HUDEP-2 (cell line): ENCODE measurements at regions not wholly inside any gene's neighbourhood (a gene's known extent, or its start where the extent isn't known, plus 50 kb on each side); places are given as distances from the start of the nearest gene placed in this dataset.
A peak's percentile ranks its signal among the peaks of the same experiment; 100 is the strongest.

Experiments used
- DNase-seq, 76 experiments: peaks; one replicate each; lab custom pipeline; 2025; ENCODE audit not compliant: unreplicated experiment in 76 of 76; lab: John Stamatoyannopoulos, UW

DNA sequence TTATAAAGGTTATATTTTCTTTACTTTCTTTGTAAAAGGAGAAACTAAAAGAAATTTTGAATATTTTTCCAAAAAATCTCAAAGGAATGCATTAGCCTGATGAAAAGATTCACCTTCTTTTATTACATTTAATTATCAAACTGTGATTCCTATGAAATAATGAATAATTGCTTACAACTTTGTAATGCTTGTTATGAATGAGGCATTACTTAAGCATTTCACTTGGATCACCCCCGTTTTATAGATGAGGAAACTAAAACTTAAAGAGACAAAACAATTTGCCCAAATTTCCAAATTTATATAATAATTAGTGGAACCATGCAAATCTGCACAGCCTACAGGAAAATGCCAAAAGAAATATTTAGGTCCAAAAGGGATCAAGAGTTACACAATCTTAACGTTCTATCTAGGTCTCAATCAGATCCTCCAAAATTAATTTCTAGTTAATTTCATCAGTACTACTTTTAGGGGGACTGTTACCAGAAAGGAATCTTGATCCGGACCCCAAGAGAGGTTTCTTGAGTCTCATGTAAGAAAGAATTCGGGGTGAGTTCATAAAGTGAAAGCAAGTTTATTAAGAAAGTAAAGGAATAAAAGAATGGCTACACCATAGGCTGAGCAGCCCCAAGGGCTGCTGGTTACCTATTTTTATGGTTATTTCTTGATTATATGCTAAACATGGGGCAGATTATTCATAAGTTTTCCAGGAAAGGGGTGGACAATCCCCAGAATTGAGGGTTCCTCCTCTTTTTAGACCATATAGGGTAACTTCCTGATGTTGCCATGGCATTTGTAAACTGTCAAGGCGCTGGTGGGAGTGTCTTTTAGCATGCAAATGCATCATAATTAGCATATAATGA, 288.0 kb downstream of the ADGB start:
- no peak for DNase-seq

DNA sequence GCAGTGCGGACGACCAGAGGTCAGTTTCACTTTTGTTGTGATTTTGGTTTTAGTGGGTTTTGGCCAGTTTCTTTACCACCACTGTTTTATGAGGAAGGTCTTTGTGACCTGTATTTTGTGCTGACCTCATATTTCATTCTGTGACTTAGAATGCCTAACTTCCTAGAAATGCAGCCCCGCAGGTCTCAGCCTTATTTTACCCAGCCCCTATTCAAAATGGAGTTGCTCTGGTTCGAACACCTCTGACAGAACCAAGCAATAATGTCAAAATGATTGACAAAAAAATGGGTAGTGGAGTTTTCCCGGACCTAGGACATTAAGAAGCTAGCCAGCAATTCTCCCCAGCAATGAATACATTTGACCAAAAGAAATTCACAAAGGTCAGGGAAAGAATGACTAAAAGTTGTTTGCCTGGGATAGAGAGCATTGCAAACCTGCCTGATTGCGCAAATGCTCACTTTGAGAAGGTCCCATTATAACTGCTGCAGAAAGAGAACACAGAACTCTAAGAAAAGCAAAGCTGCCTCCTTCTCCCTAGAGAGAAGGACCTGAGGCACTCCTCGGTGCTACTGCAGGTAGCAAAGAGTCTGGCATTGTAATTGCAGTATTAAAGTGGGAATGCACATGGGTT, 288.8 kb downstream of the ADGB start:
- no peak for DNase-seq

DNA sequence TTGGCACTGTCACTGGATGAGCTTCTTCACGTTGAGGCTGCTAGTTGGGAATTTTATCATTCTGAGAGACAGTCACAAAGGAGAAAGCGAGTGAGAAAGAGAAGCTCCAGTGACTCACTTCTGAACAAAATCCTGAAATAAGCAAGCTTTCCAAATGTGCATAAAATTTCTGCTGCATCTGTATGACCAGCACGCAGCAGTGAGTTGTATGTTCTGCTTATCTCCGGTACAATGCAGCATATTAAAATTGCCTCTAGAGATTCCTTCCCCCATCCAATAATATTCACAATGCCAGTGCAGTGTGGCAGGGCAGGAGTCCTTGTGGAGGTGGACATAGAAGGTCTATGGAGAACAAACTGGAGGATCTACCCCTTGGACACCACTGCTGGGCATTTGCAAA, 290.5 kb downstream of the ADGB start:
- no peak for DNase-seq

DNA sequence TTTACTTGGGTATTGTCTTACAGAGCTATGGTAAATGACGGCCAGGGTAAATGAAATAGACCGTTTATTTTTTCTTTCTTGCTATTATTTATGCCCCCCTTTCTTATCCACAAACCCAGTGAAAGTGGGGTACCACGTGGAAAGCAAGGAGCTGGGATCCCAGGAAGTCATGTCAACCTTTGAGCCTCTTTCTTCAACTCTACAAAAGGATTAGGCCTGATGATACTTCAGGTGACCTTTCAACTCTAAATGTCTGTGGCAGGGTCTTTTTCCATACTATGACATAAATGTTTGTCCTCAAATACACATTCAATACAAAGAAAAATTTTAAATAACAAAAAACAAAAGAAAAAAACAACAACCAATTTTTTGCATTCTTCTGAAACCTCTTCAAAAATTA, 291.4 kb downstream of the ADGB start:
- DNase-seq: no peak

DNA sequence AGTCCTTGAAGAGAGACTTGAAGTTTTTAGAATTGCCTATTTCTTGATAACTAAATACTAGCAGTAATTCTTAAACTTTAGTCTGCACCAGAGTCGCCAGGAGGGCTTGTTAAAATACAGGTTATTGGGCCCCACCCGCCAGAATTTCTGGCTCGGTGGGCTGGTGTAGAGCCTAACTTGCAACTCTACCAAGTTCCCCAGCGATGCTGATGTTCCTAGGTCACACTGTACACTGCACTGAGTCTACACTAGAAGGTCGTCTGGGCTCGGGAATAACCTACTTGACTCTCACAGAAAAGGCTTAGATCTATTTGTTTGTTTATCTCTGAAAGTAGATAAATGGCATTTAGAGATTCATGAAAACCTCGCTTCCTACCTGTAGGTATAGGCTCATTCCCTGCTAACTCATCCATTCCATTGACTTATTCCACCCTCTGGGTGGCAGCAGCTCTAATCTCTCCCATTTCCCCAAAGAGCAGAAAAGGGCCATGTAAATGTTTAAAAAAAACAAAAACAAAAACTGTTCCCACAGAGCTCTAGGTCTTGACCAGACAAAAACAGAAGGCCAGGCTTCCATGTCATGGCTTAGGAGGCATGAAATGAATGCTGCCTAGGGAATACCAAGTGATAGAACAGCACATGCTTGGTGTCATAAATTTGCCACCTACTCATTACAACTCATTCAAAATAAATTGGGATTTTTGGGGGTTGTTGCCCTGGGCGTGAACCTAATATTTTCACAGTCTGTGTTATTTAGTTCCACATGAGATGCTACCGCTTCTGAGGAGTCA, 292.1 kb downstream of the ADGB start:
- no peak for DNase-seq

DNA sequence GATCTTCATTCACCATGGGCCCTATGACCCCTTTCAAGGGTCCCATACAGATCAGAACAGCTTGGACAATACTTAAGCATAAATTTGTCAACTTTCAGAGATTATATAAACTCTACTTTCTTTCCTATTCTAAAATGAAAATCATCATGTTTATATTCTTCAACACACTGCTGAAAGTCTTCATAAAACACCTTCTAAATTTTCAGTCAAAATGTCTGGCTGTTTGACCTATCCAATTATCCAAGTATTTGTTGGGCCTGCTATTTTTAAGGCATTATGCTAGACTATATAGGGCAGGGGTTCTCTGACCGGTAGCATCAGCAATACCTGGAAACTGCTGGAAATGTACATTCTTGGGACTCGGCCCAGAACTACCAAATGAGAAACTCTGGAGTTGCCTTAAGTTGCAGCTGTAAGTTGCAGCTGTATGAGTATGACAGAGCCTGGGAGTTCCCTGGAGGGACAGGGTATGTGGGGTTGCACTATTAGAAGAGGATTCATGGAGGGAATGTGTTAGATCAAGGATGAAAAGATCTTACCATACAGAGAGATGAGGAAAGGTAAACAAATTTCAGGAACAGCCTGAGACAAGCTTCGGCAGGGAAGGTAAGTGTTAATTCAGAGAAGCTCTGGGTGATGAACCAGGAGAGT, 293.0 kb downstream of the ADGB start:
- DNase-seq: no peak

DNA sequence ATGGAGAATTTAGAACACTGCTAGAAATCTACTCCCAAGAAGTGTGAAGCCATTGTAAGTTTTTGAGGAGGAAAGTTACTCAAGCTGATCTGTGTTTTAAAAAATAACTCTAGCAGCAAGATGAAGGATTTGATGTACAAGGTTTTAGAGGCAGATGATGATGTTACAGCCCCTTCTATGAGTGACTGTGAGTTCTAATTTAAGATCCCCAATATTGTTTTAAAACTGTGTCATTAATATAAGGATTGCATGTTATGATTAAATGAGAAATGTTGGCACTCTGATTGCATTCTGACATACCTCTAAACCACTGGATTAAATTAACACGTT, 293.5 kb downstream of the ADGB start:
- no peak for DNase-seq

DNA sequence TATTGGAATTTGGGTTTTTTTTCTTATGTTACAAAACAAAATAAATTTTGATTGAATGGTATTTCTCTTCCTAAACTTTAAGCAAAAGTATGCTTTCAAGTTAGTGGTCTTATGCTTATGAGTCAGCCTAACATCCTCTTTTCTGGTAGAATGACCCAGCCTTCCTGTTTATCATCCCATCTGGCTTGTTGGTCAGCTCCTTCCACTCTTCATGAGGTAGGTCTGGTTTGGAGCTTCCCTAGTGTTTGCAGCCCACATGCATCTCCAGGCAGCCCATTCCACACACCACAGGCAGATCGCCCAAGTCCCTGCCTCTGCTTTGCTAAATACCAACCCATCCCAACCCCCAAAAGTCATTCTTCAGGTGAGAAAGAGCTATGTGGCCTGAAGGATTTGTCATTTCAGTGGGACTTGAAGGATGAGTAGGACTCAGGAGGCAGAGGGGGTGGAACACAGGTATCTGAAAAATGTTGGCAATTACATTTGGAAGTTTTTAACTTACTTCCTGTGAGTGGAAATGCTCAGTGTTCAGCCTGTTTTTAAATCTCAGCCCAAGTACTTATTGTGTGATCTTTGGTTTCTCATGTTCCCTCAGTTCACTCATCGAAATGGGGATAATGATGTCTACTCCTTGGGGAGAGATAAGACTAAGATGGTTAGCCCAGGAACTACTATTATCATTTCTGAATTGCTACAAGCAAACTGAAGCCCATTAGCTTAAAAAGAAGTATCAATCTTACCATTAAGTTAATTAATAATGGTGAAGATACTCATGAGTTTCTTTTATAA, 294.0 kb downstream of the ADGB start:
- peak in 11 of 76 experiments; percentile 12 to 56 (median 22) for DNase-seq

DNA sequence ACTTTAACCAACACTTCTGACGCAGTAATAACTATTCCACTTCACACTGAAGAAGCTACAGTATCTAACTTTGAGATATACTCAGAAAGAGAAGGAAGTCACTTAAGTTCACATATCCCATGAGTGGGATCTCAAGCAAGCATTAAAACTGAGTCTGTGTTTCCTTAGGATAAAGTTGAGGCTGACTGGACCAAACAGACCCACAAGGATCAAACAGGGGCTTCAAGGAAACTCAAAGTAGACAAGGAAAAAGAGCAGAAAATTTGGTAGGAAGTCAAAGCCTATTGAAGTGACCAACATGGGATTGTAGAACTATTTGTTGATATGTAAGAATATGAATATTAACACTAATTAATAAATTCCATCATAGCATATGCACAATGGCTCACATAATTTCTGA, 294.9 kb downstream of the ADGB start:
- no peak for DNase-seq

DNA sequence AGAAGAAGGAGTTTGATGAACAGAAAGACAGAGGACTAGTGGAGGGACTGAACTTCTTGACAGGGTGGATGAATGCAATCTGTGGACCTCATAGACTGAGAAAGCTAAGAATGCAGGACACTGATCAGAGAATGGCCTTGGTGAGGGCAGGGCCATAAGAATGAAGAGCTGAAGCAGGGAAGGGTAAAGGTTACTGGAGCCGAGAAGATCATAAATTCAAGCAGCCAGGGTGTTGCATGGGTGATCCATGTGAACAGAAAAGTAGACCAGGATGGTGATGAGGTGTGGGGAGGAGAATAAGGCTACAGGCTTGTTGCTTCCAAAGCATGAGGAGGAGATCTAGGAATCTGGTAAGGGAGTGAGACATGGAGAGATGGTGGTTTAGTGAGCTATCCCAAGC, 295.9 kb downstream of the ADGB start:
- no peak for DNase-seq

DNA sequence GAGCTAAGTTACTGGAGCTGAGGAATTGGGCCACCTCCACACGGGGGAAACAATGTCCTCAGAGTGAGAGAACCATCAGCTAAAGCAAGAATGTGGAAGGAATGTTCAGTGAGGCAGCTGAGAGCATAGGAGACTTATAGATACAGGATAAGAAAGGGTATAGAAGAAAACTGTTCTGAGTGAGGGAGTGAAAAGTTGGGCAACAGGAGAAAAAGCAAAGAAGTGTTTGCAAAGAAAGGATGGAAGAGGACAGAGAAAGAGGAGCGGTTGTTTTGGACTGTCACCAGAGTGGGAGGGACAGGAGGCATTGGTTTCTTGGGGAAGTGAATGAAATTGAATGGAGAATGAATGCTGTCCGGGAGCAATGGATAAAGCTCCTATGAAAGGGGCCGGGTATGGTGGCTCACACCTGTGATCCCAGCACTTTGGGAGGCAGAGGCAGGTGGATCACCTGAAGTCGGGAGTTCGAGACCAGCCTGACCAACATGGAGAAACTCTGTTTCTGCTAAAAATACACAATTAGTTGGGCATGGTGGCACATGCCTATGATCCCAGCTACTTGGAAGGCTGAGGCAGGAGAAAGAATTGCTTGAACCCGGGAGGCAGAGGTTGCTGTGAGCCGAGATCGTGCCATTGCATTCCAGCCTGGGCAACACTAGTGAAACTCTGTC, 296.5 kb downstream of the ADGB start:
- DNase-seq: no peak

DNA sequence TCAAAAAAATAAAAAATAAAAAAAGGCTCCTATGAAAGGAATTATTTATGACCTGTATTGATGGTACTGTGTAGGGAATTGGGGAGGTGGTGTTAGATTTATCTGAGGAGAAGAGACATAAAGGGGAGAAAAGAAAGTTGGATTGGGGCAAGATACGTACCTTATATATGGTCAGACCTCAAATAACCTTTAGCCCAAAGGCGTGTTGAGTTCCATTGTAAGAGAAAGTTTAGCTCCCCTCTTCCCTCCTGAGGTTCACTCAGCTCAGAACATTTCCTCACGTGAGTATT, 296.9 kb downstream of the ADGB start:
- no peak for DNase-seq

DNA sequence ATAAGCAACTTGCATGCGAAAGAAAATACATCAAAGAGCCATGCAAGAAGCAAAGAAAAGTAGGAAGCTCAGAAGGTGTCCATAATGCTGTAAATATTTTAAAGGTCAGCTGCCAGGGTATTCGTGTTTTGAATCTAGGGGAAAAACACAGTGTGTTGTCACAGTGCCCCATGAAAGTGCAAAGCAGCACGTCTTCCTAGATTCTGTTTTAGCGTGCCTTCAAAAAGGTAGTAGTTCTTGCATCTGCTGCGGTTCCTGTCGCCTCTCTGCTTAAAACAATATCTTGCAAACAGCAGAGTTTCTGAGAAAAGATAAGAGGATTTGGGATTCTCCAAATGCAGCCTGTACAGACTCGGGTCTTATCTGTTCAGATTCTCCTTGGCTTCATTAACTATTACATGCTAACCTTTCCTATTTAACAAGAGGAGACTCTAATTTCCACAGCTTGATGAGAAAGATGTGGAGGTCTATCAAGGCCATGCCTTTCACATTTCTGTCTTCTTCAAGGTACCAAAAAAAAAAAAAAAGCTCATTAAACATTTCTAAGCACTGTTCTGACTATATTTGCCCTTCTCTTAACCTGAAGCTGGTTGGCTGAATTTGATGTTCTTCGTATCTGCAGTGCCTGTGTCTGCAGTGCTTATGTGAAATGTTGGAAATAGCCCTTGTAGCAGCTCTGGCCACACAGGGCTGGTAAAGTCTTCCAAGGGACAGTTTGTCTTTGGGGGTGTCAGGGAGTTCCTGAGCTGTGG, 297.5 kb downstream of the ADGB start:
- peak in 3 of 76 experiments; percentile 14 to 38 (median 35) for DNase-seq

DNA sequence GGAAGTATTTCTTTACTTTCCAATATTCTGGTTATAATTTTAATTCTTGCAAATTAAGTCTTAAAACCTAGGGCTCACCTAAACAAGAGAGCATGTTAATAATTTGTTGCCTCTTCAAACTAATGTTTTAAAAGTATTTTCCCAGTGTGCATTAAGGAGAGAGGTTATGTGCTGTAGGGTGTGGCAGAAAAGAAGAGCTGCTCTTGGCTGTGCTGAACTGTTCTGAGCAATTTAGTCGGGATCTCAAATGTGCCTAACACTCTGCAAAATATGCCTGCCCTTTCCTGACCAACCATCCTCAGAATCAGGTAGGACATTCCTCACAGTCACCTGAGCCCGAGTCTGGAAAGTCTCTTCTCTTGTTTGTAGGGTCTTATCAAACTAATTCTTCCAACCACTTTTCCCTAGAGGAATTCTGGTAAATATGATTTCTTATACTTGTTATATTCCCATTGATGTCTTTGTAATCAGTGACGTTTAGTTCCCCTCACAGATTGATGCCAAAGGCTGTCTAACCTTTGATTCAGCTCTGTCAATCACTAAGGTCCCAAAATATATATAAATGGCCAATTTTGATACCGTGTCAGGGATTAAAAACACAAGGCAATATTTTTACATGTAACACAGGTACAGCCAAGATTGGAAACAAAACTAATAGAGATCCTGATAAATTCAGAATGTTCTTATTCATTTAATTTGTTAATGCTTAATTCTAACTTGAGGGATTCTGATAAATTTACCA, 298.4 kb downstream of the ADGB start:
- DNase-seq: peak in 3 of 76 experiments; percentile 25 to 49 (median 27)

DNA sequence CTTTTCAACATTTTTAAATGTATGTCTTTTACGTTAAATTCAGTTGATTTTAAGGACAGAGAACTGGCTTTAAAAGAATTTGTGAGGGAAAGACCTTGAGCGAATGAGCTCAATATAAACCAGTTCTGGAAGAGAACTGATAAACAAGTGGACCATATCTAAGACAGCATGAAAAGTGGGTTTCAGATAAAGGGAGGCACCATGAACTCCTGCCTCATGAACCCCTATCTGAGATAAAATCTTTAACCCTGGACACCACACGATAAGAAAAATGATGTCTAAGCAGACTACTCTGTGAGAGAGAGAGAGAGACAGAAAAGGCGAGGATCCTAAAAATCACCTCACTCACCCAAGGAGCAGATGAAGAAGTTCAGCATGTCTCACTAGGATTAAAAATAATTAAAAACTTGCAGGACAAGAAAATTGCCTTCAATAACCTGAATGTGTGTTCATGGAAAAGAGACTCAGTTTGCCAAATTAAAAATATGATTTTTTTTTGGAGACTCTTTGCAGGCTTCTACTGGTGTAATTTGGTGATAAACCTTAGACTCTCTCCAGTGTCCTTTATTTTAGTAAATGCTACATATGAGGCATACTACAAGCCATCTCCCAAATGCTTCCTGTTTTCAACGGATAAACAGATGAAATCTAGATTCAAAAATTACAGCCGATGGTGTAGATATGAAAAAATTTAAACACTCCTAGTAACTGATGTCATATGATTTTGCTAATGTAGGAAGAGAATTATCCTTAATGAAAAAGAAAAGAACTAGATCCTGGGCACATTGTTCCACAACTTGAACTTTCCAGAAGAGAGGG, 299.5 kb downstream of the ADGB start:
- DNase-seq: peak in 35 of 76 experiments; percentile 23 to 82 (median 53)

DNA sequence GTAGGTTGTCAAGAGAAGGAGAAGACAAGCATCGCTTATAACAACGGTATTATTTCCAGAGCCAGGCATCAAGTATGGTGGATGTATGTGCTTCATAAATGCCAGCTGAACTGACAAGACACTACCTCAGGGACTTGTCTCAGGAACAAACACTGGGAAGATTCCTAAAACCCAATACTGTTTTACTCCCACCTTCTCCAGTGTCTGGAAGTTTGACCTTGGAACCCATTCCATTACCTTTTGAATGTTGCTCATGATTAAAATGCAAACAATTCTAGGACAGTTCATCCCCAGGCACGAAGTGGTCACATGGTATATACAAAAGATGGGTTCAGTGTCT, 300.1 kb downstream of the ADGB start:
- DNase-seq: no peak

DNA sequence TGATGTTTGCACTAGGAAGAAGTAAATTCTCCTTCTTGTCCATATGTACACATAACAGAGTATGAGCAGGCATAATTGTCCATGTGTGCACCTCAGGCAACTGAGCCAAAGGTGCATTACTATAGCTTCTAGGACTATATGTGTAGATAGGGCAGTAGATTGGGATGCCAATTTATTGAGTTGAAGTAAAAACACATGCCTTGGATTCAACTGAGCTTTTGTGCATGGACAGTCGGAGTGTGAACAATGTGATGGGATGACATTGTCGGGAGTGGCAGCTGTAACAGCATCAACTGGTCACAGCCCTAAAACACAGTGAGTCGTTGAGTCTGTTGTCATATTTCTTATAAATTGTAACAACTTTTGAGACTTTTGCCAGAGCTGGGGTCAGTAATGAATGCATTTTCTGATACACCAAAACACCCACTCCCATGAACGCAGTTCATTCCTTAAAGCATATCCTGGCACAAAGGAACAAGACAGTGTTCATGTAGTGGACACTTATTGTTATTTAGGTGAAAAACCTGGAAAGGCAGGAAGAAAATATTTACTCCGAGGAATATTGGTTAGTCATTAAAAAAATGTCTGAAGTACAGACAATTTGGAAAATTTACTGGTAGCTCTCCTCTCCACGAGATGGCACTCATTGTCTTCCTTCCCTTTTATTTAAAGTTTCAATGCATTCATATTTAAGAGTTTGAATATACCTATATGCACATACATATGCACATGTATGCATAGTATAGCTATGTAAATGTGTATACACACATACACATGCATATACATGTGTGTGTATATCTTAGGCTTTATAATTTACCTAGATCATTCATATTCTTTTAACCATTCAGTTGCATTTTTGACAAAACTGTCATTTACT, 302.0 kb upstream of the STXBP5 start:
- DNase-seq: peak in 7 of 76 experiments; percentile 18 to 36 (median 20)
